Ovary (tissue), 3 donors: ENCODE measurements at regions not wholly inside any gene's neighbourhood (a gene's known extent, or its start where the extent isn't known, plus 50 kb on each side); places are given as distances from the start of the nearest gene placed in this dataset.
"Not testable (repeated sequence)": the region's sequence is repeated elsewhere in the genome, so short reads cannot be mapped to it uniquely, and the experiment has no call there.

Experiments used
- CTCF ChIP-seq, 3 donors: fragments of 450-650 bp in 2 of 3; fragments of 200-600 bp in 1 of 3; IDR thresholded peaks; one replicate each; pipeline versions ENCODE4 v1.5.1 to v1.8.0; 2016 to 2022; ENCODE audit warnings: antibody characterized with exemption in 3 of 3, mild to moderate bottlenecking in 1 of 3
- POLR2A ChIP-seq: fragments of 450-650 bp; IDR thresholded peaks from one replicate; pipeline ENCODE4 v1.6.1; 2017; ENCODE audit warnings: antibody characterized with exemption, mild to moderate bottlenecking, moderate library complexity
- donor health status: DM: no; HTN: no; CAD: no.

GRCh38 chr13:112176141-112177119 lies 109.5 kb downstream of the SOX1 start:
- not testable (repeated sequence) for TF ChIP-seq POLR2A; CTCF (IDR thresholded peaks at IDR 0.05)
